HT-29 (cell line): ENCODE measurements at regions not wholly inside any gene's neighbourhood (a gene's known extent, or its start where the extent isn't known, plus 50 kb on each side); places are given as distances from the start of the nearest gene placed in this dataset.

ENCODE experiments used
- DNase-seq: peaks from one replicate; pipeline ENCODE4 v3.0.0-alpha.2; 2015; ENCODE audit warnings: low spot score

DNA sequence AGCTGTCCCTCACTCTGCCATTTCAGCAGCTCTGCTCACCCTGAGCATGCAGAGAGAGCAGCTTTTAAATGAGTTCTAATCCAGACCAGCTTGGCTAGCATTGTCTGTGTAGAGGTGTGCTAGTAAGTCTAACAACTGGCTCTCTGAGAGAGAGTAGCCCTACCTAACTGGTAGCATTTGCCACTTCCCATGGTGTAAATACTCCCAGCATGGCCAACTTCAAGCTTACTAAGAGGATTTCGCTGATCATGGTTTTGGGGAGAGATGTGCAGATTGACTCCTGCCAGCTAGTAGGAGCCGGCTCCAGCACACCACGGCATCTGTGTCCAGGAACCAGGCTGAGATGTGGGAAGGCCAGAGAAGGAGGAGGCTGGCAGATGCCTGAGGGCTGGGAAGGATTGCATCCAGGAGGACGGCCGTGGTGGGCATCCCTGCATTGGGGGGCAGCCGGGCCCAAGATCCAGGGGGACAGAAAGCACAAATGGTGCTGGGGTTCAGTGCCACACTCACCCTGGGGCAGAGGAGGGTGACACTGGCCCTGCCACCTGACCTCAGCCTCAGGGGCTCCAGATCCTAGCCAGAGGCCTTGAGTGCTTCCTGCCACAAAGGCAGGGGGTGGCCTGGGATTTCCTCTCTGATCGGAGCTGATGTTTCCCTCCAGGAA lies 394.9 kb upstream of the TNRC6C start:
- DNase-seq = no peak

DNA sequence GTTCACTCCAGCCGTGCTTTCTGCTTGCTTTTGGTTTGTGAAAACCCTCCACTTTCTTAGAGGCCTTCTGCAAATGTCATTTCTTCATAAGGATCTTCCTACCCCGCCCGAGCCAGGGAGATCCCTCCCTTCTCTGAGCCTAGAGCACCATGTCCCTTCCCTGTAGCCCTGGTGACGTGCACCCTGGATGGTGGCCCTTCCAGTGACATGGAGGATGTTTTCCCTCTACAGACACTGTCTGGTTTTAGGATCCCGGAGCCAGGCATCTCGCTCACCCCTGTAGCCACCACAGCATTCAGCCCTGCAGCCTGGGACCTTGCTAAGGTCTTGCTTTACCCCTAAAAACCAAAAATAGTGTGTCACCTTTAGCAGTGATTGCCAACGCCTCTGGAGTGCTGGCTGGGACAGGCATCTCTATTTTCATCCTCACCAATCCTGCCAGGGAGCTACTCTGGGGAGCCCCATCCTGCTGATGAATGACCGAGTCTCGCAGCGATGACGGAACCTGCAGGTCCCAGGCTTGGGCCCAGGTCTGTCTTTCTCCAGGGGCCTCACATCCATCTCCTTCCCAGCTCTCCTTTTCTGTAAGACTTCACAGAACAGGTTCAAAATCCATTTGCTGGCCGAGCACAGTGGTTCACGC lies 394.1 kb upstream of the TNRC6C start:
- DNase-seq = no peak

DNA sequence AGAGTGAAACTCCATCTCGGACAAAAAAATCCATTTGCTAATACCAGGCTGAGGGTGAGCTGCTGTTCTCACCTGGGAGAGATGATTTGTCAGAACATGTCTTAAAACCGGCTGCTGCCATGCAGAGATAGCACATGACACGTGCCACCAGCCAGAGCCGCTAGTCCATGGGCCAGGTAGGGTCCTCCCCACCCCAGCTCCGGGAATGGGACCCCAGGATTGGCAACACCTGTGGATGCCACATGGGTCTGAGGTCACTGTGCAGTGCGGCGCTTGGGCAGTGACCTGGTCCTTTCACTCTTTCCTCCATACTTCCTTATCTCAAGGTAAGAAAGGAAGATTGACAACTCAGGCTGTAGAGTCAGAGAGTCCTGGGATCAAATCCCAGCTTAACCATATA lies 393.3 kb upstream of the TNRC6C start:
- no peak for DNase-seq

DNA sequence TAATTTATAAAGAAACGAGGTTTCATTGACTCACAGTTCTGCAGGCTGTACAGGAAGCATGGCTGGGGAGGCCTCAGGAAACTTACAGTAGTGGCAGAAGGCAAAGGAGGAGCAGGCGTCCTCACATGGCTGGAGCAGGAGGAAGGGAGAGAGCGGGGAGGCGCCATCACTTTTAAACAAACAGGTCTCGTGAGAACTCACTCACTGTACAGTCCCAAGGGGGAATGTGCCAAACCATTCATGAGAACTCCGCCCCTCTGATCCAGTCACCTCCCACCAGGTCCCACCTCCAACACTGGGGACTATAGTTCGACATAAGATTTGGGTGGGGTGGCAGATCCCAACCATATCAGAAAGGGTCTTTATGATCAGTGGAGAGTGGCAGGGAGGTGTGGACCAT lies 392.4 kb upstream of the TNRC6C start:
- no peak for DNase-seq

DNA sequence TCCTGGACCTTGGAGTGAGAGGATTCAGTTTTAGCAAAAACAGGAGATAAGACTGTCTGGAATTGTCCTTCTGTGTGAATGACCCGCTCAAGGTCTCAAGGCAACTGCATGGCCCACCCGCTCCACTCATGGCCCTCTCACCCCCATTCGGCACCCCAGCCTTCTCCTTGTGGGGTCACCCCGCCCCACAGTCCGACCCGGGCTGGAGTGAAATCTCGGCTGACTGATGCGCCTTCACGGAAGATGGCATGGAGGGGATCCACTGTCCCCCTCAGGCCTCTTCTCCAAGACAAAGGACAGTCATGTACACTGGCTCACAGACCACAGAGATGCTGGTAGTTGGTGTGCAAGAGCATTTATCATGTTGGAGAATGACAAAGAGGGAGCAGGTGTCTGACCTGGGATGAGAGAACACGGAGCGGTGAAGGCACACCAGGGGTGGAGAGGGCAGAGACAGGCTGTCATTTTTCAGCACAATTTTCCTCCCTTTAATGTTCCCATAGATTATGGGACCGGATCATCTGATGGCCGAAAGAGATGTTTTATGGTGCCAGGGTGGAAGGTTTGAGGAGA lies 391.9 kb upstream of the TNRC6C start:
- DNase-seq = no peak

DNA sequence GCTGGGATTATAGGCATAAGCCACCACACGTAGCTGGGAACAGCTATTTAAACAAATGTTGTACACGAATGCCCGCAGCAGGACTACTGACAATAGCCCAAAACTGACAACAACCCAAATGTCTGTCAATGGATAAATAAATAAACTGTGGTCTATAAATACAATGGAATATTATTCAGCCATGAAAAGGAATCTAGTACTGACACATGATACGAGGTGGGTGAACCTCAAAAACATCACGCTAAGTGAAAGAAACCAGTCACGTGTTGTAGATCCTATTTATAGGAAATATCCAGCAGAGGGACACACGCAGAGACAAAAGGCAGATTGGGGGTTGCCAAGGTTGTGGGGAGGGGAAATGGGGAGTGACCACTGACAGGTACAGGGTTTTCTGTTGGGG lies 390.0 kb upstream of the TNRC6C start:
- no peak for DNase-seq

DNA sequence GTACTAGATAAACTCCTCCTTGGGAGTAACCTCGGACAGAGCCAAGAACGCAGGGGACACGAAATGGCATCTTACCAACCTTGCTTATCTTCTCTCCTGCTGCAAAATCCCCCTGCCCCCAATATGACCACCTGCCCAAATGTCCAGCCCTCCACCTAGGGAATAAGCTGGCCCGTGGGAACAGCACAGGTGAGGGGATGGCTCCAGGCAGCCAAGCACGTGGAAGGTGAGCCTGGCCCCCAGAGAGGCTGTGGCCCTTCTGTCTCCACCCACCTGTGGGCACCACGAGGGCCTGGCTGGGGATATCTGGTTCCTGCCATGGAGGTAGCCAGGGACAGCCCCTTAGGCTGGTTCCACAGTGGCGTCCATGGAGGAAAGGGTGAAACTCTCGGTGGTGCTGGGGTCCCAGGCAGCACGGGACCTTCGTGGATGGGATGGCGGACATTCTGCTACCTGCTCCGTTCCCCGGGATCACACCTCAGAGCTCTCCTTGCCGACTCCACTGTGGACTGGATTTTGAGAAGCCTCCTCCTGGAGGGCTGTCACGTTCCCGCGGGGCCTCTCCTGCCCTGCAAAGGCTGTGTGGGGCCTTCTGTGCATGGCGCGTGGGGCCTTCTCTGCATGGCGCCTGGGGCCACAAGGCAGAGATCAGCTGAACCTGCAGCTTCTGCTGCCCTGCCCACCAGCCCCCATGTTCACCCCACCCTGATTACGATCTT lies 388.5 kb upstream of the TNRC6C start:
- no peak for DNase-seq

DNA sequence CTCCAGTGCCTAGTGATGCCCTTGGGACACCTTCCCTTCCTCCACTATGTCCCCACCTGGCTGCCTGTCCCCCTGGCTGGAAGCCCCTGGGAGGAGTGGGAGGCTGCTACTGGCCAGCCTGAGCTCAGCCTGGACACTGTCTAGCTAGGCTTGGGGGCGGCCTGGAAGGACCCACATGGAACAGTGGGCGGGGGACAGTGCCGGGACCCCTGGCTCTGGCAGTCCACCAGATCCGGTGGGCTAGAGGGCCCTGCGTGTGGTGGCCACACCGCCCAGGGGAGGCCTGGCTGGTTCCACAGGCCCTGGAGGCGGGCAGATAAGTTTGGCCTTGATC lies 388.0 kb upstream of the TNRC6C start:
- DNase-seq = no peak

DNA sequence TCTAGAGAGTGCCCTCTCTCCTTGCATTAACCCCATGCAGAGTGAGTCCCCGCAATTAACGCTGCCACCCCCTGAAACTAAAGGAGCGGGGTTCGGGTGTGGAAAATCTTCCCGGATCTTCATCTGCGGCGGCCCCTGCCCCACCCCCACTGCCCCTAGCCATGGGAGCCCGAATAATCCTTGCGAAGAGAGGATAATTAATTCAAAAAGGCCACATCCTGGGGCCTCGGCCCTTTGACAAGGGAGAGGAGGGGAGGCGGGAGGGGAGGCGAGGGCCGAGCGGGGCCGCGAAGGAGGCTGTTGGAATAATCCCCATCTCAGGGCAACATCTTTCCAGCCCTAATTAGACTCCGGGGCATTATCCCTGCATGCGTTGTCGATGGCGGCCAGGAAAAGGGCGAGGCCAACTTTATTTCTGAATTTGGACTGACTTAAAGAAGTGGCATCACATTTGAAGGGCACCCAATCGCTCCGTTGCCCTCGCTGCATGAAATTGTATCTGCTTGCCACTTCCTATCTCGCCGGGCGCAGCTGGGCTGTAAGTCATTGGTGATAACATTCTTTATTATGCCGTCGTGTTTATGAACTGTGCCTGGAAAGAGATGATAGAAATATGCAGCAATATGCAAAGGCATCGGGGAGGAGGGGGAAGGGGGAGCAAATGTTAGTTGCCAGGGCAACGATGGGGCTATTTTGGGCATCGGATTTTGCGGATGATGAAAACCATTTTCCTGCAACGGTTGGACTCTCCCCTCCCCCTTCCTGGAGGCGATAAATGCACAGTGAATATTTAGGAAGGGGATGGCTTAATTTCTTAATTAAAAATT lies 387.1 kb upstream of the TNRC6C start:
- DNase-seq = no peak

DNA sequence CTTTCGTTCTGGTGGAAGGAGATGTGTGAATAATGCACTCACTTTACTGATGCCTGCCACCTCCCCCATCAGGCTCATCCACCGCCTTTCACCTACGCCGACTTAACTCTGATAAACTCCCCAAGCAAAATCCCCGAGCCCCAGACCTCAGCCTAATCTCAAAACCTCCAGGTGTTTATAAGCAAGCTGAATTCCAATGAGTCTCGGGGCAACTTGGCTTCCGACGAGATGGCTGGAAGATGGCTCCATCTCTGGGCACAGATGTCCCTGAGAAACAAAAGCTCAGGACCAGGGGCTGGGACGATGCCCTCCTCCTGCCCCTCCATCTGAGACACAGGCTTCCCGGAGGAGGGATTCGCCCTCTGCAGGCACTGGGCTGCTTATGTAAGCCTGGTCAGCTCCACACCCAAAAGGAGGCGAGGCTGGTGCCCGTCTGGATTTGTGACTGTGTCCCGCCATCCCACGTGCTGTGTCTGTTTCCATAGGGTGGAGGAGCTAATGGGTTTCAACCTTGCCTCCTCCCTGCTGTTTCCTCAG lies 386.4 kb upstream of the TNRC6C start:
- no peak for DNase-seq

DNA sequence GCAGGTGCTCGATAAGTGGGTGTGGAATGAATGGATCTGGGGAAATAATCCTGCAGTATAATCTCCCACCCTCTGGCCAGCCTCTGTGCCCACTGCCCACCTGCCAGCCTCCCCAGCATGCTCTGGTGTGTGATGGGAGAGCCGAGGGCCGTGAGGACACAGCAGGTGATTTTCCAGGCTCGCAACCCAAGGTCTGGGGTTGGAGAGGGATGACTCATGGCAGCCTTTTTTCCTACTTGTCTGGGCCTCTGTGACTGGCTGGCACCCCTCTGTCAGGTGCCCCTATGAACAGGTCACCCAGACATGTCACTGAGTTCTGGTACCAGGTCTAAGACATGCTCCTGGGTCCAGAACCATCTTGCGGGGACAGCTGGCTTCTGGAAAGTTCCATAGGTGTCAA lies 385.7 kb upstream of the TNRC6C start:
- no peak for DNase-seq

DNA sequence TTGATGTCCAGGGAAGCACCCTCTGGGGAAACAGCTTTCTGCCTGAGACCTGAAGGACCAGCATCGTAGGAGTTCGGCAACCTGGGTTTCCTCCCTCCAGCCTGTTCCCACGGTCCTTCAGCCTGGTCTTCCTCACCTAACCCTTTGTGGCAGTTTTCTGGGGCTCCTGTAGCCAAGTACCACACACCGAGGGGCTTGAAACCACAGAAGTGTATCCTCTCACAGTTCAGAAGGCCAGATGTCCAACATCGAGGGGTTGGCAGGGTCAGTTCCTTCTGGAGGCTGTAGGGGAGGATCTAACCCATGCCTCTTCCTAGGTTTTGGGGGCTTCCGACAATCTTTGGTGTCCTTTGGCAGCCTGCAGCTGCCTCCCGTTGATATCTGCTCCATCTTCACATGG lies 381.0 kb upstream of the TNRC6C start:
- DNase-seq = no peak

DNA sequence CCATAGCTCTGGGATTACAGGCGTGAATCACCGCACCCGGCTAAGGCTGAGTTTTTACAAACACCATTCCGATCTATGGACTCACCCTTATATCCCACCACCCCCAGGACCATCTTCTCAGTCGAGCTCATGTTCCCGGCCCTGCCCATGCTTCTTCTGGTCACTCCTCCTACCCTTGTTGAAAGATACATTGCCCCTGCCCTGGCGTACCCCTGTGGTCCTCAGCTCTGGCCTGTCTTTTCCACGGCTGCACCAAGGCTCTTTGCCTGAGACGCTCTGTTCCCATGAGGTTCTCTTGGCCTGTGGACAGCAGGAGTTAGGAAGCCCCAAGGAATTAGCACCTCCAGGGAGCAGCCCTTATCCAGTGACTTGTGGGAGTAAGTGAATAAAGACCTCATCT lies 379.4 kb upstream of the TNRC6C start:
- DNase-seq = no peak

DNA sequence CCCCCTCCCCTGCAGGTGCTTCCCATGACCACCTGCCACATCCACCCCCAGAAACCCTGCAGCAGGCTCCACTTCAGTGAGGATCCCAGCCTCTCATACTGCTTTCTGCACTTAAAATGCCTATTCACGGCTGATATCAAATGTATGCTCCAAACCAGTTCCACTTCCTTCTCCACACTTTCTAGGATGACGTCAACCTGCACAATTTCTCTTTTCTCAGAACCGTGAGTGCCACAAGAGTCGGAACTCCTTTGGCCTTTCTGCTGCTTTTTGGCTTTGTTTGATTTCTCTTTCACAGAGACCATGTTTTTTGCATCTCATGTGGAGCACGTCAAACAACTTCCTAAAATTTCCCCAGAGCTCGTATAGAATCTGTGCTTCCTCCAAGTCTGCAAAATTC lies 378.8 kb upstream of the TNRC6C start:
- DNase-seq = no peak

DNA sequence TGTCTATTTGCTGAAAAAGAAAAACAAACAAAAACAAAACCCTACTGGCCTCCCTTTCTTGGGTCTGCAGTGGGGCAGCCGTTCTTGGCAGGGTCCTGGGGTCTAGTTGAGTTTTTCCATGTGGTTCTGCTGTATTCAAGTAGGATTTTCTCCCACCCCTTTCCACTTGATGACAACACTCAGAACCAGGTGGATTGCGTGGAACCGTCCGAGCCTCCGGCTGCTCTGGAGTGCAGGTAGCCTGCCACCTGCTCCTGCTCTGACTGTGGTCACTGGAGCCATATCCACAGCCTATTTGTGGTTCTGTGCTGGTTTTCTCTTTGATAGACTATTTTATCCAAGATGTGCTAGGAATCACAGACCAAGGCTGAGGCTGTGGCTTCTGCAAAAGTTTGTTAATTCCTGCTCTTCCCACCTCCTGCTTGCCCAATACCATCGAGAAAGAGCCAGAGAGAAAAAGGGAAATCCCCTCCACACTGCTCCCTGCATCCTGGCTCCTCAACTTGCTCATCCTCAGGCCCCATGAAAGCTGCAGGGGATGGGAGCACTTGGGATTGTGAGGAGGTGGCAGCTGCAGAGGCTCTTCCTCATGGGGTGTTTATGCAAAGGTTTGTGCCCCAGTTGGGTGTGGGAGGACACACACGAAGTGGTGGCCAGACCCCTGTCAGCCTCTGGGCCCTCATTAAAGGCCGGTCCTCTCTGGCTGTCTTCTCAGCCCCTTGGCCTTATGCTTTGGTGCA lies 377.8 kb upstream of the TNRC6C start:
- DNase-seq = no peak

DNA sequence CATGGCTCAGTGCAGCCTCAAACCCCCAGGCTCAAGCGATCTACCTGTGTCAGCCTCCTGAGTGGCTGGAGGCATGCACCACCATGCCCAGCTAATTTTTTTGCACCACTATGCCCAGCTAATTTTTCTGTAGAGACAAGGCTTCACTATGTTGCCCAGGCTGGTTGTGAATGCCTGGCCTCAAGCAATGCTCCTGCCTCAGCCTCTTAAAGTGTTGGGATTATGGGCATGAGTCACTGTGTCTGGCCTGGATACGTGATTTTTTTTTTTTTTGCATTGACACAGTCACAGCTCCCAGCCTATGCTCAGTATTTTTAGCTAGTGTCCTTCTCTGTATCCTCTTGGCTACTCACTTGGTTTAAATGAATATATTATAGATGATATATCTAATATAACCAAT lies 377.0 kb upstream of the TNRC6C start:
- DNase-seq = no peak

DNA sequence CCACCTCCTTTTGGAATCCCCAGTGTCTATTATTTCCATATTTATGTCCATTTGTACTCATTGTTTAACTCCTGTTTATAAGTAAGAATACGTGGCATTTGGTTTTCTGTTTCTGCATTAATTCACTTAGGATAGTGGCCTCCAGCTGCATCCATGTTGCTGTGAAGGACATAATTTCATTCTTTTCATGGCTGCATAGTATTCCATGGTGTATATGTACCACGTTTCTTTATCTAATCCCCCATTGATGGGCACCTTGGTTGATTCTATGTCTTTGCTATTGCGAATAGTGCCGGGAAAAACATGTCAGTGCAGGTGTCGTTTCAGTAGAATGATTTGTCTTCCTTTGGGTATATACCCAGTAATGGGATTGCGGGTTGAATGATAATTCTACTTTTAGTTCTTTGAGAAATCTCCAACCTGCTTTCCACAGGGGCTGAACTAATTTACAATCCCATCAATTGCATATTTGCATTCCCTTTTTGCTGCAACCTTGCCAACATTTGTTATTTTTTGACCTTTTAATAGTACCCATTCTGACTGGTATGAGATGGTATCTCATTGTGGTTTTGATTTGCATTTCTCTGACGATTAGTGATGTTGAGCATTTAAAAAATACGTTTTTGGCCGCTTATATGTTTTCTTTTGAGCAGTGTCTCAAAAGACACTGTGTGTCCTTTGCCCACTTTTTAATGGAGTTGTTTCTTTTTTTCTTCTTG lies 373.2 kb upstream of the TNRC6C start:
- no peak for DNase-seq

DNA sequence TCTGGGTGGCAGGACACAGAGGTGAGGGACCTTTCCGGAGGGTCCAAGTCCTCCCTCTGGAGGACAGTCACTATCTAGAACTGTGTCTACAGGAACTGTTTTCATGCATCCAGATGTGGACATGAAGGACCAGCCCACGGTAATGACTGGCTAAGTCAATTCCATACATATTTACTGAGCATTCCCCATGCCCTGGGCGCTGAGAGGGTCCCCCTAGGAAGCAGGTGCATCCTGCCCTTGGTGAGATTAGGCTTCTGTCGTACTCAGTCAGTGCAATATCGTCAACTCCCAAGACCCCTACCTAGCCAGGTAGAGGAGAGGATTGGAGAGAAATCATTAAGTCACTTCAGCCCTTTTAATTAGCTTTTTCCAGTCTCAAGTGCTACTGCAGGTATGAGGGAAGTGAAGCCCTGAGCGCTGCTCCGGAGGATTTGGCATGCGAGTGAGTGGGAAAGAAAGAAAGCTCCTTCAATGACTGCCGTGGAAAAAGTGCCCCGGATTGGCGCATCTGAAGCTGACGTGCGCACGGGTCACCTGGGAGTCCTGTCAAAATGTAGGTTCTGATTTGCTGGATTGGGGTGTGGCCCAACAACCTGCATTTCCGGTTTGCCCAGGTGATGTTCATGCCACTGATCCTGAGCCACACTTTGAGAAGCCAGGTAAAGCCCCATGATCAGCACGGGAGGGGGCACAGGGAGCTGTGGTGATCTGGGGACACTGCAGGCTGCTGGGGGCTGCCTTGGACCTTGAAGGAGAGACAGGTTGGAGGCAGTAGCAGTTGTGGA lies 367.4 kb upstream of the TNRC6C start:
- no peak for DNase-seq

DNA sequence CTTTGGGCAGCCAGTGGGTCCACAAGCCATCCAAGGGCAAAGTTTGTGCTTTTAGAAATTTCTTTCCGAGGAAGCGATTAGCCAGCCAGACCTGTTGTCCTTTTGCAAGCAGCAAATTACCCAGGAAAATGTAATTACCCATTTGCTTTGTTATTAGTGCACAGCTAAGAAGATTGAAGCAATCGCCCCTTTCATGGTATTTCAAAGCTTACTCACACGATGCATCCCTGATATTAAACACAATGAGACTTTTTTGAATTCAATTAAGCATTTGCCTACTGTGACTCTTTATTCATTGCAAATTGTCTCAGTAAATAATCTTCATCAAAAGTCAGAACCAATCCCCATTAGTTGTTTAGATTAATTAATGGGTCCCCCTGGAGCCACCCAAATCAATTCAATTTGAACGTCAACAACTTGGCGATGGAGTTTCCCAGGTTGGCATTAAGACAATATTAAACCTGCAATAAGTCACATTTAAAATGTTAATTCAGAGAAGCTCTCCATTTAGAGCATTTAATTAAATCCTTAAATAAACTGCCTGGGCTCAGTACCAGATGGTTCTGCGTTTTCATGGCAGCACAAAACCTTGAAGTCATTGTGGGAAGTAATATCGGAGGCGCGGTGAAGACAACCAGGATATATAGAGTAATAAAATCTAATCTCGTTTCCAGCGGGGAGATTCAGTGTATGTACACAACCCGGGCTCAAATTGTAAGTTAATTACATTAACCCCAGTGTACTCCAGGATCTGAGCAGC lies 366.2 kb upstream of the TNRC6C start:
- DNase-seq = no peak
